BLaER1 treated with 17β-estradiol and CSF1 and Interleukin-3, amounts not matched to agents 10 nM and 100 nM (cell line): ENCODE measurements at regions not wholly inside any gene's neighbourhood (a gene's known extent, or its start where the extent isn't known, plus 50 kb on each side); places are given as distances from the start of the nearest gene placed in this dataset.

Experiments used
- H3K27ac ChIP-seq, 11 experiments: shearing (Covaris generic); formaldehyde crosslinking; 2 replicates each; pipeline ENCODE4 v1.8.1; 2022
- H3K27me3 ChIP-seq, 11 experiments: shearing (Covaris generic); formaldehyde crosslinking; 2 replicates each; pipeline ENCODE4 v1.8.1; 2022
- H3K36me3 ChIP-seq, 11 experiments: shearing (Covaris generic); formaldehyde crosslinking; 2 replicates each; pipeline ENCODE4 v1.8.1; 2022
- H3K4me1 ChIP-seq, 10 experiments: shearing (Covaris generic); formaldehyde crosslinking; 2 replicates each; pipeline ENCODE4 v1.8.1; 2022
- H3K4me2 ChIP-seq, 11 experiments: shearing (Covaris generic); formaldehyde crosslinking; 2 replicates each; pipeline ENCODE4 v1.8.1; 2022
- H3K4me3 ChIP-seq, 10 experiments: shearing (Covaris generic); formaldehyde crosslinking; 2 replicates each; pipeline ENCODE4 v1.8.1; 2022
- H3K9ac ChIP-seq, 11 experiments: shearing (Covaris generic); formaldehyde crosslinking; 2 replicates each; pipeline ENCODE4 v1.8.1; 2022
- H3K9me3 ChIP-seq, 11 experiments: shearing (Covaris generic); formaldehyde crosslinking; replicated peaks in 1 of 11; 2 replicates each; pipeline ENCODE4 v1.8.1; 2022
- H4K20me1 ChIP-seq, 11 experiments: shearing (Covaris generic); formaldehyde crosslinking; 2 replicates each; pipeline ENCODE4 v1.8.1; 2022
- Cebpa-rat ChIP-seq, 11 experiments: shearing (Covaris generic); IDR thresholded peaks; 2 replicates each; pipeline ENCODE4 v1.8.1; 2022

DNA sequence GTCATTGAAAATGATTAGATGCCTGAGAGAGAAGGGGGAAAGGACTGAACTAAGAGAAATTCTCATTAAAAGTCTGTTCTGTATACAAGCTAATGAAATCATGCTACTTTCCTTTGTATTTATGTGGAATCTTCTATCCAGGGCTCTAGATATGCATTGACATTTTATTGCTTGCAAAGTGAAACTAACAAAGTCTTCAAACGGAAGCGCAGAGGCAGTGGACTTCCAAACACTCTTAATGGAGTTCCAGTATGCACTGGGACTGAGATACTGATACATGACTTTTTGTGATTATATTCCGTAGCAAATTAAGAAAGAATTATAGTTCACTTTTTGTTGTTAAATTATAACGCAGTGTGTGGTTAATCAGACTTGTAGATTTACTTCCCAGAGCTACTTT, 166.8 kb upstream of the TBX20 start:
- Histone ChIP-seq H3K36me3 (no peaks in the 10 kb centered on the region), H3K27ac (no peak overlapping the region), H3K27me3 (no peaks in the 10 kb centered on the region), H3K9me3 (peaks cover 0 to 9% (median 0%) of the 10 kb centered on the region in 11 experiments; a peak in 2 of 22 replicates), H3K4me3 (no peak overlapping the region), H3K4me1 (peaks cover 0 to 24% (median 18%) of the 10 kb centered on the region in 10 experiments; a peak in 16 of 20 replicates), H3K4me2 (no peak overlapping the region), H3K9ac (no peak overlapping the region), H4K20me1 (no peaks in the 10 kb centered on the region)
- no peak for TF ChIP-seq Cebpa-rat (IDR thresholded peaks at IDR 0.05)

DNA sequence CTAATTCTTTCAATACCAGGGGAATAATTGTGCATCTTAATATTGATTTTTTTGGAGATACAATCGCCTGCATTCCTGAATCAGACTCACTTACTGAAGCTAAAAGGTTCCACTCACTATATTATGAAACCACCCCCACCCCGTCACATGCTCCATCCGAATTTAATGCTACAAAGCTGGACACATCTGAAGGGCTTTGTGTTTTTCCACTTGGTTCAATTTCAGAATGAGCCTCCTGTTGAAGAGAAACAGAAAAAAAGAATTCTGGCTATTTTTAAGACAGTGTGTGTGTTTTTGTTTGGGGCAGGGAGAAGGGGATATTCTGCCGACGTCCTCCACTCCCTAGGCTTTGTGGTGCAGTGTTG, 165.5 kb upstream of the TBX20 start:
- Histone ChIP-seq H3K4me3 (no peak overlapping the region), H3K36me3 (no peaks in the 10 kb centered on the region), H4K20me1 (no peaks in the 10 kb centered on the region), H3K9me3 (peaks cover 0 to 7% (median 0%) of the 10 kb centered on the region in 11 experiments; a peak in 3 of 22 replicates), H3K4me1 (peaks cover 0 to 27% (median 18%) of the 10 kb centered on the region in 10 experiments; a peak in 16 of 20 replicates), H3K9ac (no peak overlapping the region), H3K27me3 (no peaks in the 10 kb centered on the region), H3K27ac (no peak overlapping the region), H3K4me2 (no peak overlapping the region)
- TF ChIP-seq Cebpa-rat (IDR thresholded peaks at IDR 0.05) = no peak

DNA sequence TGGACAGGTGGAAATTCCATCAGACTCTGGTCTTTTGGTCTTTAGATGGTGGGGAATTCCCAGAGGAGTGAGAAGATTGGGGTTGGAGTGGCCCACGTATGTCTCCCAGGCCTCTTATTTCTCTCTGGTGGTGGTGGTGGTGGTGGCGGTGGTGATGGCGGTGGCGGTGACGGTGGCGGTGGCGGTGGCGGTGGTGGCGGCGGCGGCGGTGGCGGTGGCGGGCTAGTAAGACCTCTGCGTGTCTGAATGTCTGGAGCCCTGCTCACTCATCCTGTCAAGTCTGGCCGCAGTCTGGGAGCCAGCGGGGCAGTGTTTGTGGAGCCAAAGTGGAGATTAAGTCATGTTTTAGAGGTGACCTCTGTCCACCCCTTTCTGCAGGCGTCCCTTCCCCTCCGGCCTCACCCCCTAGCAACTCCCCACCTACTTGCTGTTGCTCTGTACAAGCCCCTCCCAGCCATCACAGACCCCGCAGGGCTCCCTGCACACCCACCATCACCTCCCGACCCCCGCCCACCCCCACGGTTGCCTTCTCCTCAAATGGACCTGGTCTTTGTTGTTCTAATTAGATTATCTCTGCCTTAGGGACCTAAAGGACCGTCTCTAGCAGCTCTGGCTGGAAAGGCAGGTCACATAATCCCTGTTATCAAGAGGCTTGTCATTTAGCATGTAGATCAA, 165.0 kb upstream of the TBX20 start:
- H3K4me3 ChIP-seq = no peak overlapping the region
- H3K27ac ChIP-seq = no peak overlapping the region
- no peak for TF ChIP-seq Cebpa-rat (IDR thresholded peaks at IDR 0.05)

DNA sequence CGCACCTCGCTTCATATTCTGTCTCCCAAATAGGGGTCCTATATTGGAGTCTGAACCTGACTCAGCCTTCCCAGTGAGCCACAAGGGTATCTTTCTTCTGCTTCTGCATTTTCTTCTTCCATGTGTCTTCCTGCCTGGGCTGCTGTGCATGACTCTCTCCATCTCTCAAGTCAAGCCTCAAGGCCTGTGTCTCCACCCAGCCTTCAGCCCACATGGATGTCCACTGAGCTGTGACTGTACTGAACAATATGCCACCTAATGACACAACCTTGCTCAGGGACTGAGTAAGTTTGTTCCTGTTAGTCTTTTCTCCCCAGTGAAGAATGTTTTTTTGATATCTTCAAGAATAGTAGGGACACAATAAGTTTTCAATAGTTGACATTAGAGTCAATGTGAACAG, 162.7 kb upstream of the TBX20 start:
- no peaks in the 10 kb centered on the region for H4K20me1 ChIP-seq
- H3K4me1 ChIP-seq = peaks cover 0 to 27% (median 18%) of the 10 kb centered on the region in 10 experiments; a peak in 16 of 20 replicates
- no peak for TF ChIP-seq Cebpa-rat (IDR thresholded peaks at IDR 0.05)
- H3K9me3 ChIP-seq = peaks cover 0 to 3% (median 0%) of the 10 kb centered on the region in 11 experiments; a peak in 1 of 22 replicates
- no peak overlapping the region for H3K9ac ChIP-seq
- no peak overlapping the region for H3K4me3 ChIP-seq
- peak overlapping the region in 7 of 11 experiments; percentile 11 to 63 (median 52); a peak in 14 of 22 replicates for H3K4me2 ChIP-seq
- no peaks in the 10 kb centered on the region for H3K36me3 ChIP-seq
- H3K27ac ChIP-seq = peak overlapping the region in 1 of 11 experiments; percentile 41; a peak in 2 of 22 replicates
- no peaks in the 10 kb centered on the region for H3K27me3 ChIP-seq

More for the DNA sequence above, 165.0 kb upstream of the TBX20 start:
- Histone ChIP-seq H3K27me3 (no peaks in the 10 kb centered on the region), H3K9ac (no peak overlapping the region), H3K36me3 (no peaks in the 10 kb centered on the region), H3K9me3 (peaks cover 0 to 3% (median 0%) of the 10 kb centered on the region in 11 experiments; a peak in 3 of 22 replicates), H3K4me2 (no peak overlapping the region), H4K20me1 (no peaks in the 10 kb centered on the region), H3K4me1 (peaks cover 0 to 27% (median 18%) of the 10 kb centered on the region in 10 experiments; a peak in 16 of 20 replicates)

DNA sequence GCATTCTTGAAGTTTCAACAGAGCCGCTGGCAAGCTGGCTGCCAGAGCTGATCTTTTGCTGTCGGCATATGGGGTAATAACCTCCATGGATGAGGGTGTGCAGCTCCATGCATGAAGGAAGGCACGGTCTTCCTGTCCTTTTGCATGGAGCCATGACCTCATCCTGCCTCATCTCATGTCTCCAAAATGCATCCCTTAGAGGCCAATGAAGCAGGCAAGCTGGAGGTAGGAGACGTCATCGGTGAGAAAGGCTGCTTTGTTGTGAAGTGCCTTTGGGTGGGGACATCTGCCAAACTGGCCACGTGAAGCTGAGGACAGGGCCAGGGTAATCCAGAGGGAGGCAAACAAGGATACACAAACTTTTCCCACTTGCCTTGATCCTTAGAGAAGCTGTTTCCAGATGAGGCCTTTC, 161.5 kb upstream of the TBX20 start:
- H3K27me3 ChIP-seq = no peaks in the 10 kb centered on the region

DNA sequence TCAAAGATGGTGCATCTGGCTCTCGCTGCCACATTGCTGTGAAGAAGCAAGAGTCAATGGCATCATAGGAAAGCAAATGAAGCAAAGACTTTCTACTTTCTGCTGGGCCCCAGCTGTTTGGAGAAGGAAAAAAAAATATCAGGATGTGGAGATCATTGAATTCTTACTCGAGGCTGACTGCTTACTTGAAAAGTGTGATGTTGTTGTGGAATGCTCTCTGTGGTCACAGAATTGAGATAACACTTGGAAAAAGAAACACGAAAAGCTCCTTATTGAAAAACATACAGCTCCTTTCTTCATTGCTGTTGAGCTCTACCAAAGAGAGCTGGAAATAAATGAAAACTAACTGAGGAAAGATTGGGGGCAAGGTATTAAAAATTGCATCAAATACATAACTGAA, 157.4 kb upstream of the TBX20 start:
- H3K4me3 ChIP-seq = no peak overlapping the region
- H3K4me1 ChIP-seq = peaks cover 0 to 14% (median 7%) of the 10 kb centered on the region in 10 experiments; a peak in 17 of 20 replicates
- peaks cover 0 to 7% (median 0%) of the 10 kb centered on the region in 11 experiments; a peak in 4 of 22 replicates for H3K9me3 ChIP-seq
- H3K4me2 ChIP-seq = no peak overlapping the region
- no peaks in the 10 kb centered on the region for H3K36me3 ChIP-seq
- H4K20me1 ChIP-seq = no peaks in the 10 kb centered on the region
- H3K27me3 ChIP-seq = no peaks in the 10 kb centered on the region
- no peak overlapping the region for H3K9ac ChIP-seq
- H3K27ac ChIP-seq = no peak overlapping the region
- TF ChIP-seq Cebpa-rat (IDR thresholded peaks at IDR 0.05) = no peak

More for the DNA sequence above, 161.5 kb upstream of the TBX20 start:
- no peak for TF ChIP-seq Cebpa-rat (IDR thresholded peaks at IDR 0.05)
- Histone ChIP-seq H3K36me3 (no peaks in the 10 kb centered on the region), H3K9me3 (peaks cover 0 to 3% (median 0%) of the 10 kb centered on the region in 11 experiments; a peak in 1 of 22 replicates), H3K27ac (0 out of 22 replicates have a peak overlapping the region, but pooled peaks of 1 of the 11 experiments have one; percentile 41), H3K4me3 (no peak overlapping the region), H3K9ac (no peak overlapping the region), H3K4me1 (peaks cover 0 to 27% (median 18%) of the 10 kb centered on the region in 10 experiments; a peak in 16 of 20 replicates), H3K4me2 (peak overlapping the region in 1 of 11 experiments; percentile 63; a peak in 3 of 22 replicates), H4K20me1 (no peaks in the 10 kb centered on the region)

DNA sequence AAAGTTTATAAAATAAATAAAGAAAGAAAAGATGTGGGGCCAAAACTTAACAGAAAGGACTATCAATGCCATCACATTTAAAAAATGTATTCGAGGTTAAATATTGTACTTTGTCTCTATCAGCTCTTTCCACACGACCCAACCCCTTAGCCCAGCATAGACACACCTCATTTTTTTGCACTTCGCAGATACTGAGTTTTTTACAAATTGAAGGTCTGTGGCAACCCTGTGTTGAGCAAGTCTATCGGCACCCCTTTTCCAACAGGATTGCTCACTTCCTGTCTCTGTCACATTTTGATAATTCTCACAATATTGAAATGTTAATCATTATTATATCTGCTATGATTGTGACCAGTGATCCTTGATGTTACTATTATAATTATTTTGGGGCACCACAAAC, 151.6 kb upstream of the TBX20 start:
- Histone ChIP-seq H3K36me3 (no peaks in the 10 kb centered on the region), H3K4me3 (no peak overlapping the region), H3K4me1 (peaks cover 10 to 26% (median 22%) of the 10 kb centered on the region in 10 experiments), H3K4me2 (peak overlapping the region; percentile 31 to 75 (median 51)), H4K20me1 (no peaks in the 10 kb centered on the region), H3K9ac (no peak overlapping the region), H3K27me3 (no peaks in the 10 kb centered on the region), H3K27ac (peak overlapping the region in 2 of 11 experiments; percentile 26 to 40; a peak in 2 of 22 replicates), H3K9me3 (peaks cover 0 to 7% (median 0%) of the 10 kb centered on the region in 11 experiments; a peak in 3 of 22 replicates)
- no peak for TF ChIP-seq Cebpa-rat (IDR thresholded peaks at IDR 0.05)

DNA sequence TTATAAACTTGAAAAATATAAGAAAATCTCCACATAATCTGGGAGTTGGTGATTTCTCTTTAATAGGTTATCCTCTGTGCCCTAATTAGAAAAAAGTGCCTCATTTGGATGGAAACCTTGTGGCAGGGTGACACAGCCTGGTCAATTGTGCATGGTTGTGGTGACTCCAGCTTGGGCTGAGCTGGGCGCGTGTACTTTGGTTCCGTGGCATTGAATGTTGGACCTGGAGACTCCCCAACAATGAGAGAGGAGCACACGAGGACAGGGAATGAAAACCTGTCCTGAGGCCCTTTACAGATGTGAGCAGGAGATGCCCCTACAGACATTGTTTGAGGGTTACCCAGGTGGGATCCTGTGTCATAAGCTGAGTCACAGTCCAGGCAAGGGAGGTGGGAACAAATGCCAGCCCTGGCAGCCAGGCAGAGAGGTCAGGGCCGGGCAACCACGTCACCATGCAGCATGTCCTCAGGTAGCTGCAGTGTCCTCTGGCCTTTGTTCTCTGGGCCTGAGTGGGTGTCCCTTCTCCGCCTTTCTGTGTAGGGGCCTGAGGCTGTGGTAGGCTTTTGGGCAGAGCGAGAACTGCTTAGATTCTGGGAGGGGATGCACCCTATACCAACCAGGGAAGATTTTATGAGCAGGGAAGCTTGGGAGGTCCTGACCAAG, 147.4 kb upstream of the TBX20 start:
- no peaks in the 10 kb centered on the region for H3K36me3 ChIP-seq
- H3K4me1 ChIP-seq = peaks cover 10 to 23% (median 21%) of the 10 kb centered on the region in 10 experiments

DNA sequence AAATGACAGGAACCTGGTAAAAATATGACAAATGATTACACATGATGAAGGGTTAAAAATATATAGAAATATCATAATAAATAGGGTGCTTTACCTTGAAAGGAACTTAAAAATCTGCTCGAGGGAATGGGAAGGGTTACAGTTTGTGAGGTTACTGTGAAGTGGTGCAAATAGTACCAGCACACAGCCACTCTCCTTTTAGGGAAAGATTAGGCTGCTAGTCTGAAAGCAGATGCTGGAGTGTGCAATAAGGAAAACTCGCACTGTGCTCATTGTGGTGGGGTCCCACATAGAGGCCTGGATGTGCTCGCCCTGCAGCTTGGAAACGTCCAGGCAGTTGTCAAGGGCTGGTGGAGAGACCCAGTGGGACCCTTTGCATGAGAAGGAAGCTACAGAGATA, 145.9 kb upstream of the TBX20 start:
- Histone ChIP-seq H3K27ac (no peak overlapping the region), H3K27me3 (no peaks in the 10 kb centered on the region), H3K4me2 (no peak overlapping the region), H3K4me3 (no peak overlapping the region), H3K4me1 (peaks cover 0 to 8% (median 6%) of the 10 kb centered on the region in 10 experiments; a peak in 16 of 20 replicates), H3K9ac (no peak overlapping the region), H4K20me1 (no peaks in the 10 kb centered on the region), H3K36me3 (no peaks in the 10 kb centered on the region), H3K9me3 (0 out of 22 replicates have a peak, but pooled peaks cover 0 to 7% (median 0%) of the 10 kb centered on the region in 11 experiments)
- TF ChIP-seq Cebpa-rat (IDR thresholded peaks at IDR 0.05) = no peak

More for the DNA sequence above, 147.4 kb upstream of the TBX20 start:
- H3K4me2 ChIP-seq = no peak overlapping the region
- no peaks in the 10 kb centered on the region for H3K27me3 ChIP-seq
- no peak for TF ChIP-seq Cebpa-rat (IDR thresholded peaks at IDR 0.05)
- H3K9me3 ChIP-seq = 0 out of 22 replicates have a peak, but pooled peaks cover 0 to 7% (median 0%) of the 10 kb centered on the region in 11 experiments
- no peak overlapping the region for H3K9ac ChIP-seq
- H4K20me1 ChIP-seq = no peaks in the 10 kb centered on the region
- no peak overlapping the region for H3K4me3 ChIP-seq
- H3K27ac ChIP-seq = no peak overlapping the region
